HG03354 (cell line): ENCODE measurements at regions not wholly inside any gene's neighbourhood (a gene's known extent, or its start where the extent isn't known, plus 50 kb on each side); places are given as distances from the start of the nearest gene placed in this dataset.
"Not testable (repeated sequence)": the region's sequence is repeated elsewhere in the genome, so short reads cannot be mapped to it uniquely, and the experiment has no call there.

Experiments used
- ATAC-seq: cut with Tn5 transposase; IDR thresholded peaks from one replicate; pipeline ENCODE4 v1.9.1; 2021; ENCODE audit warnings: mild to moderate bottlenecking; ENCODE audit not compliant: unreplicated experiment, poor library complexity, severe bottlenecking

- ATAC-seq: no peak
These were observed 854.4 kb downstream of the LTN1 start for GRCh38 chr21:28138272-28138671.

GRCh38 chr21:28136656-28137255 is 855.9 kb downstream of the LTN1 start:
- no peak for ATAC-seq

- no peak for ATAC-seq
These were observed 857.0 kb downstream of the LTN1 start for GRCh38 chr21:28135646-28136045.

GRCh38 chr21:28133116-28133515 is 859.6 kb downstream of the LTN1 start:
- ATAC-seq: no peak

GRCh38 chr21:28132713-28133112 is 860.0 kb downstream of the LTN1 start:
- no peak for ATAC-seq

- ATAC-seq: no peak
These were observed 865.4 kb downstream of the LTN1 start for GRCh38 chr21:28127175-28127785.

- ATAC-seq: no peak
These were observed 866.0 kb downstream of the LTN1 start for GRCh38 chr21:28126521-28127174.

GRCh38 chr21:28124541-28124940 is 868.1 kb downstream of the LTN1 start:
- no peak for ATAC-seq

GRCh38 chr21:28118570-28118969 is 874.1 kb downstream of the LTN1 start:
- no peak for ATAC-seq

- ATAC-seq: not testable (repeated sequence)
These were observed 877.7 kb downstream of the LTN1 start for GRCh38 chr21:28114986-28115385.

- no peak for ATAC-seq
These were observed 879.0 kb downstream of the LTN1 start for GRCh38 chr21:28113718-28114117.

GRCh38 chr21:28112511-28112910 is 880.2 kb downstream of the LTN1 start:
- no peak for ATAC-seq

GRCh38 chr21:28111151-28111619 is 881.5 kb downstream of the LTN1 start:
- ATAC-seq: no peak

GRCh38 chr21:28110716-28111115 is 882.0 kb downstream of the LTN1 start:
- ATAC-seq: no peak

GRCh38 chr21:28110074-28110473 is 882.6 kb downstream of the LTN1 start:
- ATAC-seq: no peak

GRCh38 chr21:28106370-28106890 is 886.2 kb downstream of the LTN1 start:
- no peak for ATAC-seq

- ATAC-seq: no peak
These were observed 888.3 kb downstream of the LTN1 start for GRCh38 chr21:28104346-28104745.

- ATAC-seq: no peak
These were observed 892.3 kb downstream of the LTN1 start for GRCh38 chr21:28100366-28100765.

- no peak for ATAC-seq
These were observed 893.5 kb downstream of the LTN1 start for GRCh38 chr21:28099001-28099705.

- no peak for ATAC-seq
These were observed 901.2 kb downstream of the LTN1 start for GRCh38 chr21:28091466-28091865.
